ENCODE measurements at regions not wholly inside any gene's neighbourhood (a gene's known extent, or its start where the extent isn't known, plus 50 kb on each side); places are given as distances from the start of the nearest gene placed in this dataset.
A peak's percentile ranks its signal among the peaks of the same experiment; 100 is the strongest.

DNA sequence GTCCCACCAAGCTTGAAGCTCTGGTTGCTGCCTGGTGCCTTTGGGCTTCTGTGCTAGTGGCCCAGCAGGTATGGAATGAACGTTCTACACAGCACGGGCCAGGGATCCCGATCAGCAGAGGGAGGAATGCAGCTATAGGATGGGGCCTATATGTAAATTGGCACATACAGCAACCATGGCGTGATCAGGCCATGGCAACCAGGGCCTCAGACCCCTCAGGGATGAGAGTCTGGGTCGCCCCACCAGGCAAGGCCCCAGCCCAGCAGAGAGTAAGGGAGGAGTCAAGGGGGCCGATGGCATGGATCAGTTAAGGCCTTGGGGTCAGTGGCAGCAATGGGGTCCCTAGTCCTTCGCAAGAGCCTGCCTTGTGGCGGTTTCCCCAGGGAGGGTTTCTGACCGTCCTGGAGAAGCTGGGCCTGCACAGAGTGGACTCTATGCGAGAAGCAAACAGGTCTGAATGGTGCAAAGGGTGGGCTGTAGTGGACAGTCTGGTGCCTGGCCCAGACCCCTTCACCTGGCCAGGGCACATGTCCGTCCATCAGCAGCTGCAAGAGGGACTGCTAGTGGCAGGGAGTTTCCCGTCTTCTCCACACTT is 98.2 kb upstream of the SLC22A11 start:
- no peak for DNase-seq (ENCODE audit: low read depth in 2 of 2)

DNA sequence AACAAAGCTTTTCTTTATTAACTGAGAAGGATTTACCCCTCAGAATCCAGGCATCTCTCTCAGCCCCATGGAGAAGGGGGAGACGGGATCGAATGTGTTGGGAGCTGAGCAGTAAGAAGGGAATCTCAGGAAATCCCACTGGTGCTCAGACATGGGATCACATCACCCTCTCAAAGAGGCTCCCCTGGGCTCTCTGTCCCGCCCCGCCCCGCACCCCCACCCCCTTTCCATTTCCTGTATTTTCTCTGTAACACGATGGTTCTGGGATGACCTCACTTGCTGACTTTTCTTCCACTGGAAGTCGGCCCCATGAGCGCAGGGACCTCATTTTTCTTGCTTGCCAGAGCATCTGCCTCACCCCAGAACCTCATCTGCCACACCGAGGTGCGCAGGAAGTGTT is 96.7 kb upstream of the SLC22A11 start:
- no peak for DNase-seq (ENCODE audit: low read depth in 2 of 2)

DNA sequence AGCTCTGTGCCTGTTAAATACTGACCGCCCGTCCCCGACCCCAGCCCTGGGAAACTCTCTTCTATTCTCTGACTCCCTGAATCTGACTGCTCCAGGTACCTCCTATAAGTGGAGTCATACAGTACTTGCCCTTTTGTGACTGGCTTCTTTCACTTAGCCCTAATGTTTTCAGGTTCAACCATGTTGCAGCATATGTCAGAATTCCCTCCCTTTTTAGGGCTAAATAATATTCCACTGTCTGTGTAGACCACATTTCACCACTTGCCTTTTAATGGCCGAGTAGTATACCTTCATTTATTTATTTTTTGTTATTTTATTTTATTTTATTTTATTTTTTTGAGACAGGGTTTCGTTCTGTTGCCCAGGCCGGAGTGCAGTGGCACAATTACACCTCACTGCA is 96.1 kb upstream of the SLC22A11 start:
- DNase-seq (ENCODE audit: low read depth in 2 of 2) = no peak

DNA sequence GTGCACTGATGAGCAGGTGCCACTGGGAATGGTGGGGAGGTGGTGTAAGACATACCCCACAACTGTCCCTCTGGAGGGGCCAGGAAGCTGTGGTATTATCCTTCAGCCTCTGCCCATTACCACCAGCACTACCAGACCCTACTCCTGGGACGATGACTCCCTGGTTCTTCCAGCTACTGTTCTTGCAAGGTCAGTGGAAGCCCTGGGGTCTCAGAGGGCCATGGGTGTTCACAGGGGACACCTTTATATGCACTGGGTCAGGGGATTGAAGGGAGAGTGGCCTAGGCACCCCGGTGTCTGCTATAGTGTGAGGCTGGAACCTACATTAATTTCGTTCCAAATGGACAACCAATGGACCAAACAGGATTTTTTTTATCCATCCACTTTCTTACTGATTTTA is 94.7 kb upstream of the SLC22A11 start:
- no peak for DNase-seq (ENCODE audit: low read depth in 2 of 2)

DNA sequence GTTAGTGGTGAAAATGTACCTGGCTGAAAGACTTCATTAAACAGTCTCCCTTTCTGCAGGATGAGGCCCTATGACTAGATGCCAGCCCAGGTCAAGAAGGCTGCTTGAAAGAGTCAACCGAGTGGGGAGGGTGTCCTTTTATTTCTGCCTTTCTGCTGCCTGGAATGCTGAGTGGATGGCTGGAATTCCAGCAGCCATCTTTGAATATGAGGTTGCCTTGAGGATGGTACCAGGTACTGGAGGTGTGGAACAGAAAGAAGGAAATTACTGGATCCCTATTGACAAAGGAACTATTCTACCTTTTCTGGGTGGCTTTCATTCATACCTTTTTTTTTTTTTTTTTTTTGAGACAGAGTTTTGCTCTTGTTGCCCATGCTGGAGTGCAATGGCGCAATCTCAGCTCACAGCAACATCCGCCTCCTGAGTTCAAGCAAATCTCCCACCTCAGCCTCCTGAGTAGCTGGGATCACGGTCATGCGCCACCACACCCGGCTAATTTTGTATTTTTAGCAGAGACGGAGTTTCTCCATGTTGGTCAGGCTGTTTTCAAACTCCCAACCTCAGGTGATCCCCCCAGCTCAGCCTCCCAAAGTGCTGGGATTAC is 89.5 kb upstream of the SLC22A11 start:
- DNase-seq (ENCODE audit: low read depth in 2 of 2) = no peak

DNA sequence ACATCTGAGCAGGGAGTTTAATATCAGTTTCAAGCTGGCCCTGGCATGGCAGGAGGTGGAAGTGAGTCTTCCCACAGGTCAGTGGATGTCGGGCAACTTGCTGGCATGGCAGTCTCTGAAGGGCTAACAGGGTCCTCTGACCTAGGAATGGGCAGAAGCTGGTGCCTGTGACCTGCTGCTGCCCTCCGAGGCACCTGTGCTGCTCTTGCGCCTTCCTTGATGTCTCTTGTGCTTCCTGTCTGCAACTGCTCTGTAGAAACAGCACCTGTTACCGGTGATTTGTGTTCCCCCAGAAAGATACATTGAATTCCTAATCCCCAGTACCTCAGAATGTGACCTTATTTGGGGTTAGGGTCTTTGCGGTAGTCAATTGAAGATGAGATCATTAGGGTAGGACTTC is 86.5 kb upstream of the SLC22A11 start:
- no peak for DNase-seq (ENCODE audit: low read depth in 2 of 2)

DNA sequence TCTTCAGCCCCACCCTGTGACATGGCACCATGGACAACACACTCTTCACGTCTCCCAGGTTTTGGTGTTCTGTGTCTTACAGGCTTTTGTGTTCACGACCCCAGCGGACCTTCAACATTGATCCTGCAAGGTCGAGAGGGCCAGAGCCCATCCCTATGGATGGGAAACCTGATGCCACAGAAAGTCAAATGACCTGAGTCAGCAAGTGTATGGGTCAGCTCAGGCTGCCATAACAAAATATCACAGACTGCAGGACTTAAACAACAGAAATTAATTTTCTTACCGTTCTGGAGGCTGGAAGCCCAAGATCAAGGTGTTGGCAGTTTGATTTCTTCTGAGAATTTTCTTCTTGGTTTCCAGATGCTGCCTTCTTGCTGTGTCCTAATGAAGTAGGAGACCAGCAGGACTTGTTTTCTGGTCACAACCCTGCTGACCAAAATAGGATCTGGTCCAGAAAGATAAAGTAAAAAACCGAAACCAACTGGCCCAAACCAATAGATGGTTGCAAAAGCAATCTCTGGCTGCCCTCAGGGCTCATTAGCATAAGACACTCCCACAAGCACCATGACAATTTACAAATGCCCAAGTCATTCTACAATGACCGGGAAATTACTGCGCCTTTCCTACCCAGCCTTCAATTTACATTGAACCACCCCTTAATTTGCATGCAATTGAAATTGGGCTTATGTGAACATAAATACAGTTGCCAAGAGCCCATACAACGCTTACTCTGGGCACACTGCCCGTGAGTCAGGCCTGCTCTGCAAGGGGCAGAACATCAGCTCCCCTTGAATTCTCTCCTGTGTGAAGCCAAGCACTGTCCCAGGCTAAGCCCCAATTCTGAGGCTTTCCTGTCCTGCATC is 82.9 kb upstream of the SLC22A11 start:
- no peak for DNase-seq (ENCODE audit: low read depth in 2 of 2)

DNA sequence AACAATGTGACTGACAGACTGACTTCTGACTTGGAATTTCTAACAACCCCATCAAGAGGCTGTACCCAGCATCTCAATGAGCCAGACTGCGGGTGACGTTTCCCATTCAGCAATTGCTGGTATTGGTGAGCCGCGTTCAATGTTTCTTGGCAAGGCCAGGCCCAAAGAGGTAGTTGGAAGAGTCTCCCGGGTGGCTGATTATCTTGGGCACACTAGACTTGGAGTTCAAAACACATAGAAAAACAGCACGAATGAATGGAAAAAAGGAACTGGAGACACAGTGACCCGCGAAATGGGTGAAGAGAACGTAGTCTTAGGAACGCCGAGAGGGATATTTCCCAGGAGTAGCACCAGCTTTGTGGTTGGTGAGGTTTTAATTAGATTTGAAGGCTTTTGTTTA is 81.1 kb upstream of the SLC22A11 start:
- no peak for DNase-seq (ENCODE audit: low read depth in 2 of 2)

DNA sequence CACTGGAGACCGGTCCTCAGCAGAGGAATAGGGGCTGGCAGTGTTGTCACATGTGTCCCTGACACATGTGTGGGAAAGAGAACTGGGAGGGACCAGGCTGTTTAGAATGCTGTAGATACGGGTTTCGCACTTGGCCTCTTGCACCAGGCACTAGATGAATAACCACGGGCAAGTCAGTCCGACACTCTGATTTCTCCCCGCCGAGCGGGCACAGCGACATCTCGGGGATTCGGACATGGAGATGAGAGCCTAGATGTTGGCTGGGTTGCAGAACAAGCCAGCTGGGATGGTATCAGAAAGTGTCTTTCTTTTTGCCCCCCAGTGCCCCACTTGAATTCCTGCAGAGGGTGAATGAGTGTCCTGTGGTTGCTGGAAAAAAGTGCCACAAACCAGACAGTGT is 80.6 kb upstream of the SLC22A11 start:
- DNase-seq (ENCODE audit: low read depth in 2 of 2) = no peak

DNA sequence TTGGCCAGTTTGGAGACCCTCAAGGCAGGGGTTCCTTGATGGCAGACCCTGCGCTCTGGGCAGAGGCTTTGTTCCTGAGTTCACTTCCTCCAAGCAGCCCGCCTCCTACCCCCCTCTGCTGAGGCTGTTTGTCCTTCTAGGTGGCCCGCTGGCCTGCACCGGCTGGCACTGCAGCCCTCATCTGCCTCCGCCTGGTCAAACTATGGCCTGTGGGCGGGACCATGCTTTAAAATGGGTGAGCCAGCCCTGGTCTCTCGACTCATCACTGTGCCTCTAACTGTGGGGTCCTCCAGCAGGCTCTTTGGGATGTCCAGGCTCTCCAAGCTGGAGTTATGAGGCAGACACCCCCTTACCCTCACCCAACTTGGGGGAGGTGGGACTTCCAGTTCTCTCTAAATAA is 78.9 kb upstream of the SLC22A11 start:
- no peak for DNase-seq (ENCODE audit: low read depth in 2 of 2)

DNA sequence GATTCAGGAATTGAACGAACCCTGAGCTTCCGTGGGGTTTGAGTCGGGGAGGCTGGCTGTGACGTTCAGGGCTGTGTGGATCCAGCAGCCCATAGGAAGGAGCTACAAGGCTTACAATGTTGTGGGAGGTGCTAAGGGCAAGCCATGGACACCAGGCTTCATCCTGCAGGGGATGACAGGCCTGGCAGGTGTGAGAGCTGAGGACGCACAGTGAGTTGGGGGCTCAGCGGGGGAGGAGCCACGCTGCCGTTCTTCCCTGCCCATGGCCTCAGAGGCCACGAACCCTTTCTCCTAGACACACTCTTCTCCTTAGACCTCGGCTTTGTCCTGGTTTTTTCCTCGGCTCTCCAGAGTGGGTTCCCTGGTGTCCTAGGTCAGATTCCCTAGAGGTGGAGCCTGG is 78.1 kb upstream of the SLC22A11 start:
- no peak for DNase-seq (ENCODE audit: low read depth in 2 of 2)

DNA sequence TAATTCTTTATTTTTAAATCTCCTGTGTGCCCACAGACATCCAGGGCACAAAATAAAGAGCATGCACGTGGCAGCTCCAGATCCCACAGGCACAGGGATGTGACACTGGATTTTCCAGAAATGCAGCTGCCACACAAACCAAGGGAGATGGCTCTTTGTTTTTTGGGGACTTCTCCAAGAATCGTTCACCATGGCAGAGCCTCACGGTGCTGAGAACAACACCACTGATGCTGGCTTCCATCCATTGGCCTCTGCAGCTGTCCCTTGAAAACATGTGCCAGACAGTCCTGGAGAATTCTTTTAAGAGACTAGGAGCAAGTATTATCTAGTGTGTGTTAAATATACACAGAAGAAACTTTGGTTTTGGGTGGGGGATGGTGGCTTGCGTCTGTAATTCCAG is 73.2 kb upstream of the SLC22A11 start:
- no peak for DNase-seq (ENCODE audit: low read depth in 2 of 2)

DNA sequence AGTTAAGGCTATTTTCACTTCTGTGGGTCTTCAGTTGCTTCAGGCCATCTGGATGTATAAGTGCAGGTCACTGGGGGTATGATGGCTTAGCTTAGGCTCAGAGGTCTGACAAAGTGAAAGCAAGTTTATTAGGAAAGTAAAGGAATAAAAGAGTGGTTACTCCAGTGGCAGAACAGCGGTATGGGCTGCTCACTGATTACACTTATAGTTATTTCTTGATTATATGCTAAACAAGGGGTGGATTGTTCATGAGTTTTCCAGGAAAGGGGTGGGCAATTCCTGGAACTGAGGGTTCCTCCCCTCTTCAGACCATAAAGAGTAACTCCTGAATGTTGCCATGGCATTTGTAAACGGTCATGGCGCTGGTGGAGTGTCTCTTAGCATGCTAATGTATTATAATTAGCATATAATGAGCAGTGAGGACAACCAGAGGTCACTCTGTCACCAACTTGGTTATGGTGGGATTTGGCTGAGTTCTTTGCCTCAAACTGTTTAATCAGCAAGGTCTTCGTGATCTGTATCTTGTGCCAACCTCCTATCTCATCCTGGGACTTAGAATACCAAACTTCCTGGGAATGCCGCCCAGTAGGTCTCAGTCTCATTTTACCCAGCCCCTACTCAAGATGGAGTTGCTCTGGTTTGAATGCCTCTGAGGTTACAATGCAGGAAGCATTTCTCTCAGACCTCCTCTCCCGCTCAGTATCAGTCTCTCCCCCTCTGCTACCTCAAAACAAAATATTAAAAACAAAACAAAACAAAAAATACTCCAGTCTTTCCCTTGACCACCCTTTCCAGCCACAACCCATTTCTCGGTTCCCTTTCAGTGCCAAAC is 71.3 kb upstream of the SLC22A11 start:
- no peak for DNase-seq (ENCODE audit: low read depth in 2 of 2)

DNA sequence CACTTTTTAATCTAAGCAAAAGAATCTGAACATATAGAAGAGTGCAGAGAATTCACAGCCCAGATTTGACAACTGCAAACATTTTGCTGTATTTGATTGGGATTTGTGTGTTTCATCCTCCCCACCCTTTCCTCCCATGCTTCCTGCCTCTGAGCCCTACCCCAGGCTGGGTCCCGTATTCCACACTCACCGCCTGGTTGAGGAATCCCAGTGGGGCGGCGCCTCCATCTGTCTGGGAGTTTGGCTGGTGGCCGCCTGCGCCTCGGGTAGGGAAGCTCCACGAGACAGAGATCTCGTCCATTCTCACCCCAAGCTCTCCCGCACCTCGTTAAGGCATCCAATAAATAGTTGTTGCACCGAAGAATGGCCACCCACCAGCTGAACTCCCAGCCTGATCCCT is 70.7 kb upstream of the SLC22A11 start:
- no peak for DNase-seq (ENCODE audit: low read depth in 2 of 2)

DNA sequence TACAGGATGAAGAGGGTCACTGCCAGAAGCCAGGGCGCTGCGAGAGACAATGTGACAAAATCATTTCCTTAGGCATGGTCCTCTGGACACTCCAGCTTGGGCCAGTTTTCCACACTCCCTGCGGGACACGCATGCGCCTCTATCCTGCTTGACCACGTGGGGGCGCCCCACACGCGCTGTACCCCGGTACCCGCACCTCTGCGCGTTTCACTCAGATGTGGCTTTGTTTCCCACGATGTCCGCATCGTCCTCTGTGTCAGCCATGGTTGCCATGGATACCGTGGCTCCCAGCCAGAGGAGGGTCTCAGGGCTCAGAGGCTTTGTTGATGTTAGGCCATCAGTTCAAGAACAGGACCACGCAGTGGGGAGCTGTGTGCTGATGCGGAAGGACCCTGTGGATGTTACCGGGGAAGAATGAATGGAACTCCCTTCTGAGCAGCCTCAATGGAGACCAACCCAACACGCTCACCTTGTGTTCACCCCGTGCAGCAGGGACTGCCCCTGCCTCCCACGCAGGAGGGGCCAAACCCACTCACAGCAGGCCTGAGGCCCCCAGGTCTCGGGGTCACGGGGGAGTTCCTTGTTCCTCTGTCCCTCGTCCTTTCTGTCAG is 65.8 kb upstream of the SLC22A11 start:
- peak; percentile 14 to 38 for DNase-seq (ENCODE audit: low read depth in 2 of 2)

DNA sequence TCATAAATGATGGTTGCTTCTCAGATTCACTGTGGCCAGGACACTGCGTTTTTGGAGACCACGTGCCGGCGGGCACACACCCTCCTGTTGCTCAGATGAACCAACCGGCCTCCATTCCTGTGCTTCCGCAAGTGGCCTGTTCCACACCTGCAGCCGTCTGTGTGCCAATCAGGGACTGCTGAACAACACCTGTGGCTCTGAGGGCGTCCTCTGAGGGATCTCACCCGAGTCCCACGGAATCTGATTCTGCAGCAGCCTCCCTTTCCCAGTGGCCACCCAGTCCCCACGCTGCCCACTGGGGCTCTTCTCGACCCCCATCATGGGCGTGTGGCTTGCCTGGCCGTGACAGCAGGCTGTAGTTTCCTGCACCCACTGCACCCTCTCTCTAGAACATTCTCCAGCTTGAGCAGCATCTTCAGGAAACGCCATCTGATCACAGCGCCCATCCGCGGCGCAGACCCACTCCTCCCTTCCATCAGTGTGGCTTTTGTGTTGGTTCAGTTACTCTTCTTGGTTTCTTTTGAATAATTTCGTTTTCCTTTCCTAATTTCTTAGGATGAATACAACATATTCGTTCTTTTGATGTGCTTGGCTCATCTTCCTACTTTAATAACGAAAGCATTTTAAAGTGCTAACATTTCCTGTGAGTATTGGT is 65.1 kb upstream of the SLC22A11 start:
- DNase-seq (ENCODE audit: low read depth in 2 of 2) = no peak

DNA sequence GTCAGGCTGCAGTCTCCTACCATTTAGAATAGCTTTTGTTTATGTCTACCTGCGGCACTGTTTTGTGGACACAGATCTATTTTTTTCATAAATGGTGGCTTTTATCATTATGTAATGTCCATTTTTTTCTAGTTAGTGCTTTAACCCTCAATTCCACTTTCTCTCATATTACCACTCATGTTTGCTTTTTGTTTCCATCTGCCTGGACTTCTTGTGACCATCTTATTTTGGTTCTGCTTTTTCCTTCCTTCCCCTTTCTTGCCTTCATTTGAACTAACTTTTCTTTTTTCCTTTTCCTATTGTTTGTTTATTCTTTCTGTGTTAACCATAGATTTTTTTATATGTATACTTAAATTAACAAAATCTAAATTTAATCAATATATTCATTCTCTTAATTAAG is 63.2 kb upstream of the SLC22A11 start:
- no peak for DNase-seq (ENCODE audit: low read depth in 2 of 2)

DNA sequence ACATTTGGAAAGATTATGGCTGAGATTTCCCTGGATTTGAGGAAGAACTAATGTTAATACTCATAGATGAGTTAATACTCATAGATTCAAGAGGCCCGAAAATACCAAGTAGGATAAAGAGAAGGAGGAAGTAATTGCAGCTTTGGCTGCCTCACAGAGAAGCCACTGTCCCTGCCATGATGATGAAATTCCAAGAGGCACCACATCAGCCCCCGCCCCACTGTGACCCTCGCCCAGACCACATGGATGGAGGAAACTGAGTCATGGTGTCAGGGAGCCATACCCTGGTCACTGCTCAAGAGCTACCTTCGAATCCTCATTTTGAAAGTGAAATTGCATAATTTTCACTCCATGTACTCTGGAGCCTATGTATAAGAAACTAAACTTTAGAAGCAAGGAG is 57.6 kb upstream of the SLC22A11 start:
- no peak for DNase-seq (ENCODE audit: low read depth in 2 of 2)

DNA sequence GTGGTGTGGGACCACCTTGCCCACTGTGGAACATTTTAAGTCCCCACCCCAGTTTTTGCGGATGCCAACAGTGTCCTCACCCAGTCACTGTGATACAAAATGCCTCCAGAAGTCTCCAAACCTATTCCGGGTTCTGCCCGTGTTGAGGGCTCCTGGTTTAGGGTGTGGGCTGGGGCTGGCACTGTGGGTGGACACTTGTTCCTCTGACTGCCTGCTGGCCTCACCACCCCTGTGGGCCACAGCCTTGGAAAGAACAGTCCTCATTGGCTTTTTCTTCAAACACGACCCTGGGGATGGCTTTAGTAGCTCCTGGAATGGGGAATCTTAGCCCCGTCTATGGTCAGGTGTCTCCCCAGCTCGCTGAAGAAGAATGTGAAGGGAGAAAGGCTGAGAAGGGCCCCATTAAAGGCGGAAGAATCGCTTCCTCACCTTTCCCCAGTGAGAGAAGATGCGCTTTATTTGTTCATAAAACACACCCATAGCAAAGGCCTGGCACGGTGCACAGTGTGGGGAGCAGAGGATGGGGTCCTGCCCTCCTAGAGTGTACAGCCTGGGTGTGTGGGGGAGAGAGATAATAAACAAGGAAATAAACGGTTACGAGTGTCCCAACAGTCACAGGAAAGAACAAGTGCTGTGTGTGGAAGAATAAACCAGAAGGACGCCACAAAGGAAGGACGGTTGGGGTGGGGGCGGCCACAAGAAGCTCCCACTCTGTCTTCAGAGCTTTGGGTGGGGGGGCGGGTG is 56.3 kb upstream of the SLC22A11 start:
- DNase-seq (ENCODE audit: low read depth in 2 of 2) = no peak

DNA sequence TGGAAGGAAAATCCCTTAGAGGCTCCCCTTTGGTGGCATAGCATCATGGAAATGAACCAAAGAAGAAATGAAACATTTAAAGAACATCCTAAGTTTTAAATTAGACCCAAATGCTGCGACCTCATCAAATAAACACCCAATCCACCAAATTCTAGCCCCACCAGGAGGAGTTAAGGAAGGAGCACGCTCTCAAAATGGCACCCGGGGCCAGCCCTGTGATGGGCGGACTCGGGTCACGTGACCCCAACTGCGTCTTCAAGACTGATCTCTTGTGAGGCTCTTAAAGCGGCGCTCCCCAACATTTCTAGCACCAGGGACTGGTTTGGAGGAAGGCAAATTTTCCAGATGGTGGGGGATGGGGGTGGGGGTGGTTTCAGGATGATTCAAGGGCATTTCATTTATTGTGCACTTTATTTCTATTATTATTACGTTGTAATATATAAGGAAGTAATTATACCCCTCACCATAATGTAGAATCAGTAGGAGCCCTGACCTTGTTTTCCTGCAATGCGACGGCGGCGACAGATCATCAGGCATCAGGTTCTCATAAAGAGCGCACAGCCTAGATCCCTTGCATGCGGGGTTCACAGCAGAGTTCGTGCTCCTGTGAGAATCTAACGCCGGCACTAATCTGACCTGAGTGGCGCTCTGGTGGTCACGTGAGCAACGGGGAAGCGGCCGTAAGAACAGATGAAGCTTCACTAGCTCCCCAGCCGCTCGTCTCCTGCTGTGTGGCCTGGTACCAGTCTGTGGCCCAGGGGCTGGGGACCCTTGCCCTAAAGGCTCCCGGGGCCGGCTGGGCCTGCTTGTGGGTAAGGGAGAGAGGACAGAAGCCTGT is 55.3 kb upstream of the SLC22A11 start:
- DNase-seq (ENCODE audit: low read depth in 2 of 2) = no peak

All from stimulated activated CD4-positive, alpha-beta T cell treated with anti-CD3 and anti-CD28 coated beads, Interleukin-1b, Interleukin-23, amount 100 ng/mL, for 4 hours (primary cell).